Heart left ventricle (tissue), 16 donors: ENCODE measurements at regions not wholly inside any gene's neighbourhood (a gene's known extent, or its start where the extent isn't known, plus 50 kb on each side); places are given as distances from the start of the nearest gene placed in this dataset.

ENCODE experiments used
- ATAC-seq, 4 donors: fragments of 200-7000 bp; cut with Tn5 transposase; one replicate each; pipeline ENCODE4 v1.9.1; 2020 to 2022; ENCODE audit warnings: moderate library complexity in 4 of 4, mild to moderate bottlenecking in 3 of 4, moderate number of reproducible peaks in 1 of 4
- DNase-seq, 5 donors: peaks; one replicate each; pipeline ENCODE4 v3.0.0-alpha.2; 2020
- H3K27ac ChIP-seq, 12 donors: fragments of 200-600 bp; sonication (generic) in 4 of 12; one replicate each; pipeline versions ENCODE4 v1.5.0 to v1.8.0; 2016 to 2022; ENCODE audit warnings: mild to moderate bottlenecking in 2 of 12
- H3K27me3 ChIP-seq, 9 donors: fragments of 200-600 bp; sonication (generic) in 2 of 9; one replicate each; pipeline versions ENCODE4 v1.5.1 to v1.8.0; 2016 to 2022; ENCODE audit warnings: mild to moderate bottlenecking in 3 of 9
- H3K36me3 ChIP-seq, 9 donors: fragments of 200-600 bp; sonication (generic) in 2 of 9; one replicate each; pipeline versions ENCODE4 v1.5.0 to v1.8.0; 2018 to 2022; ENCODE audit warnings: mild to moderate bottlenecking in 2 of 9
- H3K4me1 ChIP-seq, 12 donors: fragments of 200-600 bp; sonication (generic) in 4 of 12; one replicate each; pipeline versions ENCODE4 v1.5.0 to v1.8.0; 2016 to 2022; ENCODE audit warnings: mild to moderate bottlenecking in 3 of 12
- H3K4me3 ChIP-seq, 12 donors: fragments of 200-600 bp; sonication (generic) in 4 of 12; one replicate each; pipeline versions ENCODE4 v1.5.0 to v1.8.0; 2017 to 2022; ENCODE audit warnings: mild to moderate bottlenecking in 9 of 12, moderate library complexity in 4 of 12
- H3K9me3 ChIP-seq, 12 donors: fragments of 200-600 bp; sonication (generic) in 4 of 12; one replicate each; pipeline versions ENCODE4 v1.5.0 to v1.8.0; 2016 to 2022; ENCODE audit warnings: mild to moderate bottlenecking in 1 of 12
- CTCF ChIP-seq, 12 donors: fragments of 200-600 bp; sonication (generic) in 4 of 12; IDR thresholded peaks; one replicate each; pipeline versions ENCODE4 v1.5.0 to v1.8.0; 2018 to 2022; ENCODE audit warnings: antibody characterized with exemption in 12 of 12, mild to moderate bottlenecking in 5 of 12
- POLR2A ChIP-seq, 2 donors: fragments of 450-650 bp; IDR thresholded peaks; one replicate each; pipeline ENCODE4 v1.6.1; 2017; ENCODE audit warnings: antibody characterized with exemption in 2 of 2, mild to moderate bottlenecking in 2 of 2, moderate library complexity in 2 of 2
- WGBS, 4 donors: extraction: QIAGEN DNeasy Blood & Tissue Kit in 2 of 4; methylation state at CpG; one replicate each; pipeline versions ENCODE4 v1.1.5 to v1.1.7; 2013 to 2018; 5-methylcytosine and 5-hydroxymethylcytosine counted together
- intact Hi-C, 10 donors: fragments of 100-400 bp; cut with DNase I; formaldehyde crosslinking; loops; one replicate each; pipeline versions ENCODE4 v1.11.1 to v1.14.2; 2022
- donor health status: ischemic (EF 13 %, LVEDD 7.1; RV severe dilation, severe dysfunction).
- donor health status: healthy with polysubstance abuse.
- donor health status: DM: no; HTN: yes; CAD: no.
- donor health status: DM: no; HTN: no; CAD: no.
- donor health status: ischemic (EF 25% LVEDD 6.9; RV normal size, moderate dysfunction).
- donor health status: ischemic (EF 25% LVEDD 5.7; RV mildly dilated, moderate dysfunction).
- donor health status: healthy.
- donor health status: DM: yes; HTN: yes; CAD: no.
- donor health status: ischemic (EF 35%, LVEDD 5.7; RV mildly dilated, moderate dysfunction).
- donor health status: nonischemic (EF 11% LVEDD 7.7; RV severe dilation, severe dysfunction).
- donor health status: DM: yes; HTN: yes; CAD: no.
- donor health status: PGD.
- donor health status: ischemic (EF 29% LVEDD 5.4; RV normal size, mild dysfunction).
- donor health status: nonischemic (EF 23%, LVEDD 6.1; RV moderate dilation, normal function).

GRCh38 chr12:84415946-84416345 is 496.7 kb downstream of the SLC6A15 start:
- Histone ChIP-seq H3K36me3 (no peaks in the 10 kb centered on the region), H3K27ac (no peak overlapping the region), H3K27me3 (no peaks in the 10 kb centered on the region), H3K4me3 (no peak overlapping the region), H3K9me3 (no peaks in the 10 kb centered on the region), H3K4me1 (no peaks in the 10 kb centered on the region)
- DNase-seq (no peak), ATAC-seq (no peak)
- no peak for TF ChIP-seq CTCF (IDR thresholded peaks at IDR 0.05)
- no peak for TF ChIP-seq POLR2A (IDR thresholded peaks at IDR 0.05)
- WGBS, 4 donors, result 80 to 92% (median 80%) methylated on average over 2 of the region's 2 CpGs
- intact Hi-C loops, result no loop called here

DNA sequence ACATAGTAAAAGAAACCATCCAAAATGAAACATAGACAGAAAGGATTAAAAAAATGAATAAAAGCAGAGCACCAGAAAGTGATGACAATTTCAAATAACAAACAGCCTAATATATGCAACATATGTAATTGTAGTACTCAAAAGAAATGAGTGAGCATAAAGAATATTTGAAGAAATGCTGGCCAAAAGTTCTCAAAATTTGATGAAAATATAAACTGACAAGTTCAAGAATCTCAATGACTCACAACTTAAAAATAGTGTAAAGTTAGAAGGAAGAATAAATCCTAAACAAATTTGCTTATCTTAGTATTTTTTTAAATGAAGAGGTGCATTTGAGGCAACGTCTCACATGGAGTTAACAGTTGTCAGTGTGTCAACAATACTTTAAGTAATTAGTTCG is 498.9 kb downstream of the SLC6A15 start:
- no peak overlapping the region for H3K4me3 ChIP-seq
- intact Hi-C loops, result no loop called here
- no peaks in the 10 kb centered on the region for H3K4me1 ChIP-seq
- no peak overlapping the region for H3K27ac ChIP-seq
- H3K27me3 ChIP-seq, result no peaks in the 10 kb centered on the region
- TF ChIP-seq CTCF (IDR thresholded peaks at IDR 0.05) (no peak), POLR2A (IDR thresholded peaks at IDR 0.05) (no peak)
- DNase-seq (no peak), ATAC-seq (no peak)
- WGBS, 4 donors, result 66 to 76% (median 72%) methylated on average over 2 of the region's 2 CpGs
- no peaks in the 10 kb centered on the region for H3K36me3 ChIP-seq
- H3K9me3 ChIP-seq, result no peaks in the 10 kb centered on the region

DNA sequence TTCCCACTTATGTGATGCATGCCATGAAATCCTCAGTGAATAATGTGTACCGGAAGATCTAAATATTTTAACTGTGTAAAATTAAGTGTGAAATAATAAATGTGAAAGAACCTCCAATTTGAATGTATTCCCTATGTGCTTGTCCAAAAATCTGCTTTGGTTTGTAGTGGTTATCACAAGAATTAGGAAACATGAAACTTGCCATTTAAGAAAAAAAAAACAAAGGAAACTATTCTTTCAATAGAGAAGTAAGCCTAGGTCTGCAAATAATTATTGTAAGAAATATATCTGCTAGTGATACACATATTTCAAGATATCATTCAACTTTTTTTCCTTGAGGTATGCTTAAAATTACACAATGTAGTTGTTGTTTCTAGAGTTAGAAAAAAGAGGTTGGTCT is 500.4 kb downstream of the SLC6A15 start:
- DNase-seq, result no peak

DNA sequence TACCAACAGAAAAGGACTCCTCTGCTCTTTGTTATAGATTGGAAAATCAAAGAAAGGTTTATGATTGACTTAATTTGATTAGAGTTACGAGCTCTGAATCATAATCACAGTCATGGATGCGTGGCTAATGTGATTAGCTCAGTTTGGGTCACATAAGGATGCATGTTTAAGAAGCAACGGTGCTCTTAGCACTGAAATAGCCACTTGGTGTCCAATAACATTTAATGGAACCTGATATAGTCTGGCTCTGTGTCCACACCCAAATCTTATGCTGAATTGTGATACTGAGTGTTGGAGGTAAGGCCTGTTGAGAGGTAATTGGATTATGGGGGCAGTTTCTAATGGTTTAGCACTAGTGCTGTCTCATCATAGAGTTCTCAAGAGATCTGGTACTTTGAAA is 501.6 kb downstream of the SLC6A15 start:
- no peak for DNase-seq

More for the DNA sequence above, 500.4 kb downstream of the SLC6A15 start:
- Histone ChIP-seq H3K36me3 (no peaks in the 10 kb centered on the region), H3K27ac (no peak overlapping the region), H3K27me3 (no peaks in the 10 kb centered on the region), H3K9me3 (peaks cover 0 to 5% (median 0%) of the 10 kb centered on the region in 12 donors), H3K4me1 (no peaks in the 10 kb centered on the region), H3K4me3 (no peak overlapping the region)
- intact Hi-C loops, result no loop called here
- no peak for ATAC-seq
- 69 to 82% (median 77%) methylated on average over 1 of the region's 1 CpG for WGBS, 4 donors
- TF ChIP-seq CTCF (IDR thresholded peaks at IDR 0.05) (no peak), POLR2A (IDR thresholded peaks at IDR 0.05) (no peak)

More for the DNA sequence above, 501.6 kb downstream of the SLC6A15 start:
- no peaks in the 10 kb centered on the region for H3K4me1 ChIP-seq
- WGBS, 4 donors, result 60 to 86% (median 77%) methylated on average over 3 of the region's 3 CpGs
- no peaks in the 10 kb centered on the region for H3K36me3 ChIP-seq
- no peak for ATAC-seq
- TF ChIP-seq CTCF (IDR thresholded peaks at IDR 0.05), result no peak
- TF ChIP-seq POLR2A (IDR thresholded peaks at IDR 0.05), result no peak
- H3K9me3 ChIP-seq, result peaks cover 0 to 5% (median 0%) of the 10 kb centered on the region in 12 donors
- no peaks in the 10 kb centered on the region for H3K27me3 ChIP-seq
- H3K27ac ChIP-seq, result no peak overlapping the region
- intact Hi-C loops, result no loop called here
- H3K4me3 ChIP-seq, result no peak overlapping the region
